ENCODE measurements at regions not wholly inside any gene's neighbourhood (a gene's known extent, or its start where the extent isn't known, plus 50 kb on each side); places are given as distances from the start of the nearest gene placed in this dataset.

DNA sequence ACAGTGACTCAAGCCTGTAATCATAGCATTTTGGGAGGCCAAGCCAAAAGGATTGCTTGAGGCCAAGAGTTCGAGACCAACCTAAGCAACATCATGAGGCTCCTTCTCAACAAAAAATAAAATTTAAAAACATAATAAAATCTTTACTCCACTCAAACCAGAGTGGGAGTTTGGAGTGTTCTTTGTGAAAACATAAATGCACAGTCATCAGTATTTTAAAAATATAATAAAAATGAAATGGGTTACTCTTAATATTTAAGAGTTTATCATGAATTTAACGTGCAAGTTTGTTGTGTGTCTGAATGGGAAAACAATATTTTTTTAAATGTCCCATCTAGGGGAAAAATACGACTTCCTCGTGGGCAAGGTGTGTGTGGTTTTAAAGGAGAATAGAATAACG lies 78.6 kb upstream of the STARD13 start:
- Histone ChIP-seq H3K27me3 (ENCODE audit: insufficient read depth, low read length) (no peaks in the 10 kb centered on the region), H3K4me3 (ENCODE audit: insufficient read depth, low read depth, low read length) (no peak overlapping the region), H4K20me1 (ENCODE audit: insufficient read depth, low read length) (no peaks in the 10 kb centered on the region), H3K9me3 (ENCODE audit: insufficient read depth, low read depth, low read length) (no peaks in the 10 kb centered on the region), H3K4me1 (ENCODE audit: insufficient read depth, low read length) (no peaks in the 10 kb centered on the region), H3K4me2 (ENCODE audit: low read length) (no peak overlapping the region), H3K79me2 (ENCODE audit: insufficient read depth, low read length) (no peaks in the 10 kb centered on the region), H2AFZ (ENCODE audit: low read depth, low read length) (no peak overlapping the region), H3K27ac (ENCODE audit: low read depth, low read length) (no peak overlapping the region), H3K36me3 (ENCODE audit: insufficient read depth, low read length) (no peaks in the 10 kb centered on the region), H3K9ac (ENCODE audit: low read length) (no peak overlapping the region)
- peaks cover 2% of the 10 kb centered on the region for H3K36me3 Mint-ChIP-seq (ENCODE audit: low read depth, unreplicated experiment)
- H3K27ac Mint-ChIP-seq (ENCODE audit: unreplicated experiment): no peak overlapping the region
- FAIRE-seq: no peak
- TF ChIP-seq, protein P1, sequence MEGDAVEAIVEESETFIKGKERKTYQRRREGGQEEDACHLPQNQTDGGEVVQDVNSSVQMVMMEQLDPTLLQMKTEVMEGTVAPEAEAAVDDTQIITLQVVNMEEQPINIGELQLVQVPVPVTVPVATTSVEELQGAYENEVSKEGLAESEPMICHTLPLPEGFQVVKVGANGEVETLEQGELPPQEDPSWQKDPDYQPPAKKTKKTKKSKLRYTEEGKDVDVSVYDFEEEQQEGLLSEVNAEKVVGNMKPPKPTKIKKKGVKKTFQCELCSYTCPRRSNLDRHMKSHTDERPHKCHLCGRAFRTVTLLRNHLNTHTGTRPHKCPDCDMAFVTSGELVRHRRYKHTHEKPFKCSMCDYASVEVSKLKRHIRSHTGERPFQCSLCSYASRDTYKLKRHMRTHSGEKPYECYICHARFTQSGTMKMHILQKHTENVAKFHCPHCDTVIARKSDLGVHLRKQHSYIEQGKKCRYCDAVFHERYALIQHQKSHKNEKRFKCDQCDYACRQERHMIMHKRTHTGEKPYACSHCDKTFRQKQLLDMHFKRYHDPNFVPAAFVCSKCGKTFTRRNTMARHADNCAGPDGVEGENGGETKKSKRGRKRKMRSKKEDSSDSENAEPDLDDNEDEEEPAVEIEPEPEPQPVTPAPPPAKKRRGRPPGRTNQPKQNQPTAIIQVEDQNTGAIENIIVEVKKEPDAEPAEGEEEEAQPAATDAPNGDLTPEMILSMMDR (IDR thresholded peaks at IDR 0.05; ENCODE audit: insufficient read depth, low read depth, low read length): no peak
- TF ChIP-seq EZH2 (IDR thresholded peaks at IDR 0.05; ENCODE audit: insufficient read depth, low read length): no peak
- H3K9me3 Mint-ChIP-seq (ENCODE audit: unreplicated experiment): peaks cover 17% of the 10 kb centered on the region
- no peaks in the 10 kb centered on the region for H3K27me3 Mint-ChIP-seq (ENCODE audit: low read depth, unreplicated experiment)
- H3K4me1 Mint-ChIP-seq (ENCODE audit: low read depth, unreplicated experiment): no peaks in the 10 kb centered on the region
- no peak for DNase-seq (ENCODE audit: low read depth)
- H3K4me3 Mint-ChIP-seq (ENCODE audit: unreplicated experiment): no peak overlapping the region

DNA sequence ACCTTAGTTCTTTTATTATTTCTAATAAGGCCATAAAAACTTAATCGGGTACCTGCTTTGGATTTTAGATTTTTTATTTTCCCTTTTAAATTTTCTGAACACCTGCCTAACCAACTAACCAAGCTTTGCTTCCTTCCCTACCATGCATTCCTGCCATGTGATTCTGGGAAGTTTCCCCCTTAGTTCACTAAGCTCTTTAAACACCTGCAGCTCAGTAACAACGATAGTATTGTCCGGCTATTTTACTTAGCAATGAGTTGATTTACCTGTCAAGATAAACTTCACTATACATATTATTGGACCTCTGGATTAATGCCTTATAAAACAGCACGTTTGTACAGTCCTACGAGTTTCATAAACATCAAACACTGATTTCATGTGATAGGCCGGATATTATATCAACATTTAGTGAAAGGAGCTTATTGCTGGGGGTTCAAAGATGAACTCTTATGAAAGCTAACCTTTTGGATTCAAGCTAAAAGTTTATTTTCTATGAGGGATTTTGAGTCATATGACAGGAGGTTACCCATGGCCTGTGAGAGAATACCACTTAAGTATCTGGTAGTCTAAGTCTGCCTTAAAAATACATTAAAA lies 81.0 kb upstream of the STARD13 start:
- FAIRE-seq: no peak
- Histone ChIP-seq H3K27ac (ENCODE audit: low read depth, low read length) (no peak overlapping the region), H4K20me1 (ENCODE audit: insufficient read depth, low read length) (no peaks in the 10 kb centered on the region), H3K4me1 (ENCODE audit: insufficient read depth, low read length) (no peaks in the 10 kb centered on the region), H3K4me2 (ENCODE audit: low read length) (no peak overlapping the region), H3K27me3 (ENCODE audit: insufficient read depth, low read length) (no peaks in the 10 kb centered on the region), H3K9me3 (ENCODE audit: insufficient read depth, low read depth, low read length) (no peaks in the 10 kb centered on the region), H3K4me3 (ENCODE audit: insufficient read depth, low read depth, low read length) (no peak overlapping the region), H3K9ac (ENCODE audit: low read length) (no peak overlapping the region), H3K36me3 (ENCODE audit: insufficient read depth, low read length) (no peaks in the 10 kb centered on the region), H3K79me2 (ENCODE audit: insufficient read depth, low read length) (no peaks in the 10 kb centered on the region), H2AFZ (ENCODE audit: low read depth, low read length) (no peak overlapping the region)
- no peaks in the 10 kb centered on the region for H3K4me1 Mint-ChIP-seq (ENCODE audit: low read depth, unreplicated experiment)
- TF ChIP-seq, protein P1 (IDR thresholded peaks at IDR 0.05; ENCODE audit: insufficient read depth, low read depth, low read length): no peak
- no peak for TF ChIP-seq EZH2 (IDR thresholded peaks at IDR 0.05; ENCODE audit: insufficient read depth, low read length)
- no peak overlapping the region for H3K4me3 Mint-ChIP-seq (ENCODE audit: unreplicated experiment)
- H3K27ac Mint-ChIP-seq (ENCODE audit: unreplicated experiment): no peak overlapping the region
- peaks cover 2% of the 10 kb centered on the region for H3K36me3 Mint-ChIP-seq (ENCODE audit: low read depth, unreplicated experiment)
- DNase-seq (ENCODE audit: low read depth): no peak
- peaks cover 12% of the 10 kb centered on the region for H3K9me3 Mint-ChIP-seq (ENCODE audit: unreplicated experiment)
- H3K27me3 Mint-ChIP-seq (ENCODE audit: low read depth, unreplicated experiment): no peaks in the 10 kb centered on the region

DNA sequence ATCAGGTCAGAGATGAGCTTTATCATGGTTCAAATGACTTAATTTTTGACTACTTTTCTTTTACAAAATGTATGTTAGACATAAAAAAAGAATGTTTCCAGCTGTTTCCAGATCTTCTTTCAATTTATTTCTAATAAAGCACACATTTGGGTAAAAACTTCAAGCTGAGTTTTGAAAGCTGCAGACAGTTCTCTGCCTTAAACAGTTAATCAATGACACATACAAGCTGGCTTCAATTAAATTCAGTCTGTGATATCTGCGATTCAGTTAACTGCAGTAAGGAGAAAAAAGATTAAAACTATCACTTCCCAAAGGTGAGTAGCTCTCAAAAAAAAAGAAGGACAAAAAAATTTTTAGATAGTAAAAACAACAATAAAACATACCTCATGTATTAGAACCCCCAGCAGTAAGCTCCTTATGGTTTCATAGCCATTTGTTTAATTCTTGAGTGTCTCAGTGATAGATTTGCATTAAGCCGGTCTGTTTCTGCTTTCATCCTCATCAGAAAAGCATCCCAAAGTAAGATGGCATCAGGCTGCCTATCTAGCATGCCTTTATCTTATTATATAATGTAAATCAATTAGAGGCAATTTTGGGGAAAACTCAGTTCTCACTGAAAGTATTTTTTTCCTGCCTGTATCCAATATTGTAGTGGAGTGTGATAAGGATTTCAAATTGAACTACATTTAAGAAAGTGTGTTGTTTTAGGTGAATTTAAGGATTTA lies 81.8 kb upstream of the STARD13 start:
- TF ChIP-seq EZH2 (IDR thresholded peaks at IDR 0.05; ENCODE audit: insufficient read depth, low read length): no peak
- Histone ChIP-seq H3K4me2 (ENCODE audit: low read length) (no peak overlapping the region), H3K4me3 (ENCODE audit: insufficient read depth, low read depth, low read length) (no peak overlapping the region), H4K20me1 (ENCODE audit: insufficient read depth, low read length) (no peaks in the 10 kb centered on the region), H3K4me1 (ENCODE audit: insufficient read depth, low read length) (no peaks in the 10 kb centered on the region), H3K9me3 (ENCODE audit: insufficient read depth, low read depth, low read length) (no peaks in the 10 kb centered on the region), H3K27me3 (ENCODE audit: insufficient read depth, low read length) (no peaks in the 10 kb centered on the region), H3K27ac (ENCODE audit: low read depth, low read length) (no peak overlapping the region), H3K79me2 (ENCODE audit: insufficient read depth, low read length) (no peaks in the 10 kb centered on the region), H3K9ac (ENCODE audit: low read length) (no peak overlapping the region), H2AFZ (ENCODE audit: low read depth, low read length) (no peak overlapping the region), H3K36me3 (ENCODE audit: insufficient read depth, low read length) (no peaks in the 10 kb centered on the region)
- FAIRE-seq (no peak), DNase-seq (ENCODE audit: low read depth) (no peak)
- Mint-ChIP-seq H3K27ac (ENCODE audit: unreplicated experiment) (no peak overlapping the region), H3K4me3 (ENCODE audit: unreplicated experiment) (no peak overlapping the region), H3K27me3 (ENCODE audit: low read depth, unreplicated experiment) (no peaks in the 10 kb centered on the region), H3K4me1 (ENCODE audit: low read depth, unreplicated experiment) (no peaks in the 10 kb centered on the region), H3K9me3 (ENCODE audit: unreplicated experiment) (peaks cover 11% of the 10 kb centered on the region), H3K36me3 (ENCODE audit: low read depth, unreplicated experiment) (peaks cover 2% of the 10 kb centered on the region)
